H1 (cell line): ENCODE measurements at regions not wholly inside any gene's neighbourhood (a gene's known extent, or its start where the extent isn't known, plus 50 kb on each side); places are given as distances from the start of the nearest gene placed in this dataset.

Experiments
- CTCF ChIA-PET: fragments of 300-600 bp; sonication (Branson Sonifier 250); formaldehyde crosslinking; loops from one replicate; lab custom pipeline; 2021; ENCODE audit not compliant: partially characterized antibody; lab: Charles Lee
- POLR2A ChIA-PET: fragments of 300-600 bp; sonication (Branson Sonifier 250); formaldehyde crosslinking; loops from one replicate; lab custom pipeline; 2021; ENCODE audit warnings: inconsistent platforms; ENCODE audit not compliant: partially characterized antibody; lab: Charles Lee
- DNase-seq, 2 experiments: peaks; one replicate each; pipeline versions ENCODE4 v3.0.0 to v3.0.0-alpha.2; 2010 to 2022; ENCODE audit warnings: low spot score in 2 of 2, low read depth in 1 of 2, mixed read lengths in 1 of 2
- FAIRE-seq: peaks from 2 replicates; lab custom pipeline; 2011; peaks lifted over from hg19 to GRCh38; lab: Jason Lieb, UNC
- H2AFZ ChIP-seq: 2 replicates; pipeline ENCODE4 v1.8.1; 2012; ENCODE audit warnings: low read length, inconsistent platforms
- H2AK5ac ChIP-seq: 2 replicates; pipeline ENCODE4 v1.6.1; 2013; ENCODE audit warnings: low read depth, low read length
- H2BK120ac ChIP-seq: replicated peaks from 2 replicates; pipeline ENCODE3; 2013; ENCODE audit warnings: low read depth, low read length, inconsistent platforms
- H2BK12ac ChIP-seq: 2 replicates; pipeline ENCODE4 v1.6.1; 2013; ENCODE audit warnings: low read depth, low read length
- H2BK15ac ChIP-seq: 2 replicates; pipeline ENCODE4 v1.6.1; 2013; ENCODE audit warnings: low read length
- H2BK20ac ChIP-seq: 2 replicates; pipeline ENCODE4 v1.6.1; 2013; ENCODE audit warnings: low read length
- H2BK5ac ChIP-seq: 2 replicates; pipeline ENCODE4 v1.6.1; 2013; ENCODE audit warnings: low read depth, low read length
- H3K14ac ChIP-seq: 2 replicates; pipeline ENCODE4 v1.6.1; 2013; ENCODE audit warnings: inconsistent platforms; ENCODE audit not compliant: insufficient read length
- H3K18ac ChIP-seq: 2 replicates; pipeline ENCODE4 v1.6.1; 2013; ENCODE audit warnings: low read length; ENCODE audit errors: extremely low read depth
- H3K23ac ChIP-seq: 2 replicates; pipeline ENCODE4 v1.6.1; 2013; ENCODE audit warnings: inconsistent platforms; ENCODE audit not compliant: insufficient read length
- H3K23me2 ChIP-seq: 2 replicates; pipeline ENCODE4 v1.6.1; 2013; ENCODE audit warnings: low read depth, low read length
- H3K27ac ChIP-seq: 2 replicates; pipeline ENCODE4 v1.6.1; 2011; ENCODE audit warnings: low read depth, low read length, inconsistent platforms
- H3K27me3 ChIP-seq, 4 experiments: replicated peaks in 1 of 4; 1 replicate in 1 of 4; 2 replicates in 3 of 4; pipeline versions ENCODE4 v1.6.1 to v1.8.1; 2011 to 2013; ENCODE audit warnings: low read length in 3 of 4, mild to moderate bottlenecking in 3 of 4, inconsistent platforms in 2 of 4, mixed read lengths in 2 of 4, moderate library complexity in 1 of 4; ENCODE audit not compliant: control insufficient read depth in 3 of 4, insufficient read depth in 3 of 4; ENCODE audit errors: extremely low read depth in 1 of 4
- H3K36me3 ChIP-seq, 4 experiments: 2 replicates each; pipeline versions ENCODE4 v1.6.1 to v1.8.1; 2011 to 2013; ENCODE audit warnings: mild to moderate bottlenecking in 4 of 4, low read length in 3 of 4, moderate library complexity in 2 of 4, control low read depth in 1 of 4, inconsistent platforms in 1 of 4; ENCODE audit not compliant: insufficient read depth in 4 of 4, control insufficient read depth in 2 of 4
- H3K4ac ChIP-seq: replicated peaks from 2 replicates; pipeline ENCODE3; 2013; ENCODE audit warnings: low read length, low read depth, mixed read lengths, inconsistent platforms; ENCODE audit not compliant: insufficient read length
- H3K4me1 ChIP-seq, 4 experiments: replicated peaks in 1 of 4; 1 replicate in 1 of 4; 2 replicates in 3 of 4; pipeline versions ENCODE4 v1.6.1 to v1.8.1; 2011 to 2013; ENCODE audit warnings: low read length in 3 of 4, inconsistent platforms in 2 of 4, mixed read lengths in 1 of 4; ENCODE audit not compliant: insufficient read depth in 4 of 4, control insufficient read depth in 3 of 4
- H3K4me2 ChIP-seq, 2 experiments: 2 replicates each; pipeline versions ENCODE4 v1.6.1 to v1.8.1; 2011 to 2013; ENCODE audit warnings: low read depth in 2 of 2, low read length in 2 of 2, control low read depth in 1 of 2, inconsistent platforms in 1 of 2, mild to moderate bottlenecking in 1 of 2; ENCODE audit not compliant: insufficient read depth in 1 of 2
- H3K4me3 ChIP-seq, 4 experiments: fragments of 200-600, 300-600 bp in 1 of 4; sonication (generic), shearing (Covaris generic), sonication (Bioruptor Twin) in 1 of 4; 2 replicates each; pipeline versions ENCODE4 v1.5.1 to v1.8.1; 2011 to 2016; ENCODE audit warnings: low read length in 4 of 4, low read depth in 3 of 4, control low read depth in 2 of 4, inconsistent platforms in 2 of 4, mild to moderate bottlenecking in 2 of 4, mixed read lengths in 1 of 4, moderate library complexity in 1 of 4; ENCODE audit not compliant: insufficient read depth in 2 of 4; ENCODE audit errors: extremely low read depth in 1 of 4
- H3K56ac ChIP-seq: replicated peaks from 2 replicates; pipeline ENCODE3; 2013; ENCODE audit warnings: low read depth, mild to moderate bottlenecking, mixed read lengths, low read length, inconsistent platforms; ENCODE audit not compliant: insufficient read length
- H3K79me1 ChIP-seq: 2 replicates; pipeline ENCODE4 v1.6.1; 2013; ENCODE audit warnings: low read depth, low read length, control low read depth
- H3K79me2 ChIP-seq, 2 experiments: 2 replicates each; pipeline versions ENCODE4 v1.6.1 to v1.8.1; 2012 to 2013; ENCODE audit warnings: low read length in 2 of 2, mild to moderate bottlenecking in 2 of 2, inconsistent platforms in 1 of 2; ENCODE audit not compliant: insufficient read depth in 2 of 2, control insufficient read depth in 1 of 2
- H3K9ac ChIP-seq, 4 experiments: replicated peaks in 1 of 4; 1 replicate in 1 of 4; 2 replicates in 3 of 4; pipeline versions ENCODE4 v1.6.1 to v1.8.1; 2011 to 2013; ENCODE audit warnings: low read depth in 3 of 4, low read length in 3 of 4, control low read depth in 2 of 4, mild to moderate bottlenecking in 2 of 4, moderate library complexity in 2 of 4, inconsistent platforms in 1 of 4; ENCODE audit errors: extremely low read depth in 1 of 4
- H3K9me3 ChIP-seq, 2 experiments: 2 replicates each; pipeline versions ENCODE4 v1.6.1 to v1.8.1; 2012 to 2013; ENCODE audit warnings: mild to moderate bottlenecking in 2 of 2, moderate library complexity in 2 of 2, control low read depth in 1 of 2, inconsistent platforms in 1 of 2, low read depth in 1 of 2, low read length in 1 of 2, mixed read lengths in 1 of 2; ENCODE audit not compliant: insufficient read depth in 2 of 2
- H4K20me1 ChIP-seq, 2 experiments: replicated peaks in 1 of 2; 2 replicates each; pipeline versions ENCODE3 to v1.8.1; 2011 to 2013; ENCODE audit warnings: inconsistent platforms in 2 of 2, low read length in 2 of 2, mild to moderate bottlenecking in 1 of 2; ENCODE audit not compliant: insufficient read depth in 2 of 2, control insufficient read depth in 1 of 2
- H4K5ac ChIP-seq: 2 replicates; pipeline ENCODE4 v1.6.1; 2013; ENCODE audit warnings: low read length, low read depth, mixed read lengths, inconsistent platforms; ENCODE audit not compliant: insufficient read length
- H4K8ac ChIP-seq: 2 replicates; pipeline ENCODE4 v1.8.0; 2013; ENCODE audit warnings: mild to moderate bottlenecking, moderate library complexity, low read length, inconsistent platforms; ENCODE audit not compliant: insufficient read depth; ENCODE audit errors: extremely low read depth
- H4K91ac ChIP-seq: replicated peaks from 2 replicates; pipeline ENCODE3; 2013; ENCODE audit warnings: low read length, mixed read lengths, inconsistent platforms; ENCODE audit not compliant: insufficient read length
- BCL11A ChIP-seq, 2 experiments: IDR thresholded peaks; one replicate each; pipeline ENCODE4 v1.6.1; 2011; ENCODE audit warnings: low read depth in 2 of 2, low read length in 2 of 2, mild to moderate bottlenecking in 2 of 2
- CHD1 ChIP-seq: IDR thresholded peaks from 2 replicates; pipeline ENCODE4 v1.6.1; 2012; ENCODE audit warnings: low read depth, low read length, improper control_type of control experiment
- CHD2 ChIP-seq: IDR thresholded peaks from 2 replicates; pipeline ENCODE4 v1.6.1; 2012; ENCODE audit warnings: low read length, improper control_type of control experiment
- CTCF ChIP-seq, 3 experiments: IDR thresholded peaks; 1 replicate in 2 of 3; 2 replicates in 1 of 3; pipeline versions ENCODE4 v1.5.1 to v1.6.1; 2011; ENCODE audit warnings: low read length in 3 of 3, mild to moderate bottlenecking in 3 of 3, inconsistent platforms in 2 of 3, low read depth in 1 of 3, moderate library complexity in 1 of 3; ENCODE audit not compliant: insufficient read depth in 1 of 3; ENCODE audit errors: control extremely low read depth in 1 of 3
- GABPA ChIP-seq: IDR thresholded peaks from 2 replicates; pipeline ENCODE4 v1.6.1; 2011; ENCODE audit warnings: mild to moderate bottlenecking, low read length, moderate library complexity, borderline replicate concordance; ENCODE audit not compliant: insufficient read depth
- GTF2F1 ChIP-seq: IDR thresholded peaks from 2 replicates; pipeline ENCODE4 v1.6.1; 2012; ENCODE audit warnings: low read depth, low read length, improper control_type of control experiment, borderline replicate concordance
- NRF1 ChIP-seq: IDR thresholded peaks from 2 replicates; pipeline ENCODE4 v1.6.1; 2011; ENCODE audit warnings: mild to moderate bottlenecking, low read depth, low read length, improper control_type of control experiment
- PHF8 ChIP-seq: fragments of 200-600 bp; sonication (generic); conservative IDR thresholded peaks from 2 replicates; pipeline ENCODE4 v1.7.1; 2012; ENCODE audit warnings: low read depth, mild to moderate bottlenecking, inconsistent platforms, low read length, moderate library complexity
- SP2 ChIP-seq: IDR thresholded peaks from 2 replicates; pipeline ENCODE4 v1.6.1; 2012; ENCODE audit warnings: mild to moderate bottlenecking, low read length, inconsistent platforms
- SUZ12 ChIP-seq: fragments of 200-600 bp; sonication (generic); IDR thresholded peaks from 2 replicates; pipeline ENCODE4 v1.6.1; 2012; ENCODE audit warnings: mild to moderate bottlenecking, inconsistent platforms, low read length, moderate library complexity, mixed read lengths
- TAF1 ChIP-seq: IDR thresholded peaks from 2 replicates; pipeline ENCODE4 v1.6.1; 2011; ENCODE audit warnings: mild to moderate bottlenecking, low read depth, low read length
- USF2 ChIP-seq: IDR thresholded peaks from 2 replicates; pipeline ENCODE4 v1.6.1; 2011; ENCODE audit warnings: low read length, improper control_type of control experiment
- WGBS, 2 experiments: shearing (Covaris generic) in 1 of 2; methylation state at CpG; one replicate each; pipeline versions ENCODE4 v1.1.6 to v1.1.7; 2013 to 2015; ENCODE audit warnings: low lambda C conversion rate in 2 of 2, mixed read lengths in 2 of 2, inconsistent platforms in 1 of 2, low coverage in 1 of 2, missing lambda C conversion rate in 1 of 2; ENCODE audit not compliant: insufficient replicate concordance in 2 of 2, insufficient coverage in 1 of 2, insufficient read length in 1 of 2; ENCODE audit errors: extremely low coverage in 1 of 2, missing lambda C conversion rate in 1 of 2; 5-methylcytosine and 5-hydroxymethylcytosine counted together

GRCh38 chr11:107180236-107180635 is 162.0 kb upstream of the GUCY1A2 start:
- DNase-seq = no peak
- Histone ChIP-seq H3K4me3 (no peak overlapping the region), H3K23ac (no peak overlapping the region), H2BK15ac (no peak overlapping the region), H3K56ac (no peak overlapping the region), H4K20me1 (no peaks in the 10 kb centered on the region), H3K27ac (no peak overlapping the region), H2BK5ac (no peak overlapping the region), H3K27me3 (no peaks in the 10 kb centered on the region), H3K79me1 (no peaks in the 10 kb centered on the region), H3K18ac (no peak overlapping the region), H4K5ac (no peak overlapping the region), H2BK20ac (no peak overlapping the region), H3K23me2 (no peaks in the 10 kb centered on the region), H4K91ac (no peak overlapping the region), H3K14ac (no peak overlapping the region), H3K36me3 (no peaks in the 10 kb centered on the region), H3K4me2 (no peak overlapping the region), H3K4ac (no peak overlapping the region), H3K4me1 (no peaks in the 10 kb centered on the region), H3K9ac (no peak overlapping the region), H4K8ac (no peak overlapping the region), H2BK12ac (no peak overlapping the region), H2AFZ (no peak overlapping the region), H3K79me2 (no peaks in the 10 kb centered on the region), H3K9me3 (no peaks in the 10 kb centered on the region), H2AK5ac (no peak overlapping the region), H2BK120ac (no peak overlapping the region)
- ChIA-PET POLR2A (no interaction called here), CTCF (no interaction called here)
- no peak for FAIRE-seq
- no peak for TF ChIP-seq CHD2
- no peak for TF ChIP-seq GABPA
- no peak for TF ChIP-seq GTF2F1
- TF ChIP-seq PHF8 = no peak
- TF ChIP-seq CTCF (IDR thresholded peaks at IDR 0.05; ENCODE audit: control extremely low read depth in 1 of 3, insufficient read depth in 1 of 3, low read depth in 1 of 3, low read length in 3 of 3) = no peak
- TF ChIP-seq CHD1 = no peak
- TF ChIP-seq SUZ12 = no peak
- TF ChIP-seq NRF1 = no peak
- TF ChIP-seq USF2 = no peak
- TF ChIP-seq BCL11A (IDR thresholded peaks at IDR 0.05; ENCODE audit: low read depth in 2 of 2, low read length in 2 of 2) = no peak
- TF ChIP-seq SP2 = no peak
- no peak for TF ChIP-seq TAF1
- WGBS, 2 experiments = 100% methylated on average over 1 of the region's 1 CpG; no CpG with 5 or more reads in 1 of the 2 experiments
